ENCODE measurements at regions not wholly inside any gene's neighbourhood (a gene's known extent, or its start where the extent isn't known, plus 50 kb on each side); places are given as distances from the start of the nearest gene placed in this dataset.

DNA sequence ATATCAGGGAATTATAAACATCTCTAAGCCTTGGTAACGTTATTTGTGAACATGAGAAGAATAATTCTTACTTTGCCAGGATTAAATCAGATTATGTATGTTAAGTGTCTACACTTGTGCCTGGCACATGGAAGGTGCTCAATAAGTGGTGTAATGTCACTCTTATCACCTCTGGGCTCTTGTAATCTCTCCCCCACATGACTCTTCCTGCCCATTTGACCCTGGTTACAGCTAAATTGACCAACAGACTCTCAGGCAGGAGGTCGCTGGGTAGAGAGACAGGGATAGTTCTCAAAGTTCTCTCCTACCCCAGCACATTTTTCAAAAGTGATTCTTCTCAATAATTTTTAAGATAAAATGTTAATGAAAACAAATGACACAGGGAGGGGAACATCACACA is 137.8 kb upstream of the FRMD6 start:
- Mint-ChIP-seq H3K27ac (no peak overlapping the region), H3K4me1 (no peaks in the 10 kb centered on the region), H3K4me3 (no peak overlapping the region), H3K9me3 (no peaks in the 10 kb centered on the region), H3K27me3 (peaks cover 8% of the 10 kb centered on the region), H3K36me3 (ENCODE audit: low read depth) (no peaks in the 10 kb centered on the region)
- CTCF ChIA-PET, result no interaction called here
- POLR2A ChIA-PET, result no interaction called here
- TF ChIP-seq, protein P1, sequence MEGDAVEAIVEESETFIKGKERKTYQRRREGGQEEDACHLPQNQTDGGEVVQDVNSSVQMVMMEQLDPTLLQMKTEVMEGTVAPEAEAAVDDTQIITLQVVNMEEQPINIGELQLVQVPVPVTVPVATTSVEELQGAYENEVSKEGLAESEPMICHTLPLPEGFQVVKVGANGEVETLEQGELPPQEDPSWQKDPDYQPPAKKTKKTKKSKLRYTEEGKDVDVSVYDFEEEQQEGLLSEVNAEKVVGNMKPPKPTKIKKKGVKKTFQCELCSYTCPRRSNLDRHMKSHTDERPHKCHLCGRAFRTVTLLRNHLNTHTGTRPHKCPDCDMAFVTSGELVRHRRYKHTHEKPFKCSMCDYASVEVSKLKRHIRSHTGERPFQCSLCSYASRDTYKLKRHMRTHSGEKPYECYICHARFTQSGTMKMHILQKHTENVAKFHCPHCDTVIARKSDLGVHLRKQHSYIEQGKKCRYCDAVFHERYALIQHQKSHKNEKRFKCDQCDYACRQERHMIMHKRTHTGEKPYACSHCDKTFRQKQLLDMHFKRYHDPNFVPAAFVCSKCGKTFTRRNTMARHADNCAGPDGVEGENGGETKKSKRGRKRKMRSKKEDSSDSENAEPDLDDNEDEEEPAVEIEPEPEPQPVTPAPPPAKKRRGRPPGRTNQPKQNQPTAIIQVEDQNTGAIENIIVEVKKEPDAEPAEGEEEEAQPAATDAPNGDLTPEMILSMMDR (IDR thresholded peaks at IDR 0.05), result no peak
- no peak for DNase-seq
- intact Hi-C loops (cut with micrococcal nuclease), result no loop called here
- no peak for ATAC-seq (ENCODE audit: low read depth)

DNA sequence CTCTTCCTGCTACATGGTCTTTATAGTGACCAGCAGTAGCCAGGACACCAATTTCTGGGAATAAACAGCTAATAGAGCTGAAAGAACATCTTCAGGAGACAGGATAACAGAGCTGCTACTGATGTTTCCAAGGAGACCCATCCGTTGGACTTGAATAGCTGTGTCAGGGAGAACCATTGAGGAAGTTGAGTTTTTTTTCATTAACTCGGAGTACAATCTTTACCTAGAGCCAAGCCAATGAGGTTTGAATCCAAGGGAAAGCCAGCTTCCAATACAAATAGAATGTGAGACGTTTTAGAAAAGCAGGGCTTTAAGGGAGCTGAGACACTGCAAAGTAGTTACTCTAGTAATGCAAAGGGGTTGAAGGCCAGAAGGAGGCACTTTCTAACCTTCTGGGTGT is 136.1 kb upstream of the FRMD6 start:
- intact Hi-C loops (cut with micrococcal nuclease), result no loop called here
- no peak for DNase-seq
- no peak overlapping the region for H3K27ac Mint-ChIP-seq
- TF ChIP-seq, protein P1 (IDR thresholded peaks at IDR 0.05), result no peak
- no peaks in the 10 kb centered on the region for H3K4me1 Mint-ChIP-seq
- no peak for ATAC-seq (ENCODE audit: low read depth)
- ChIA-PET POLR2A (no interaction called here), CTCF (no interaction called here)
- no peaks in the 10 kb centered on the region for H3K9me3 Mint-ChIP-seq
- peaks cover 7% of the 10 kb centered on the region for H3K27me3 Mint-ChIP-seq
- H3K4me3 Mint-ChIP-seq, result no peak overlapping the region
- no peaks in the 10 kb centered on the region for H3K36me3 Mint-ChIP-seq (ENCODE audit: low read depth)

DNA sequence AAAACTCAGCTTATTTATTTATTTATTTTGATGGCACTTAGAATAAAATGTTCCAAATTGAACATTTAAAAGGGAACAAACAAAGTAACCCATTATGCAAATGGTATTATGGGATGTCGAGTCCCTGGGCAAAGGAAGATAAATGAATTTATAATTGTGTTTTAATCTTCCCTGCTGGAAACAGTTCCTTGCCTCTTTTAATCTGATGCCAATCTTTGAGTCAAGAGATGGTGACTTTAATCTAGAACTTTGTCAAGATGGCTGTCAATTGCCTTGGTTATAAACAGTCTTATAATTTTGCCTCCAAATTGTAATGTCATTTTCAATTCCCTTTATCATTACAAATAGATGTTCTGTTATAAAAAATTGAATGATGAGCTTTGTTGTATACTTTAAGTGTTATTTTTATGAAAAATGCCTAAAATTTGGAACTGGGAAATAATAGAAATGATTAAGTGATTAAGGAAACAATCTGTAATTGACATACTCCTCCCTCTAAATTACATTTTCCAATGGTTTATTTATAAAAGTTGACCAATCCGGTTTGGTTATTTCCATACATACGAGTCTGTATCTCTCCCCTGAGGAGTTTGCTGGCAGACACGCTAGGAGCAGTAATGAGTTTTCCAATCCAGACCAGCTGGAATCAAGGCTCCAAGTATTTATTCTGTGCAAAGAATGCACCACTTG is 134.9 kb upstream of the FRMD6 start:
- DNase-seq (no peak), ATAC-seq (ENCODE audit: low read depth) (no peak)
- Mint-ChIP-seq H3K4me3 (no peak overlapping the region), H3K27ac (no peak overlapping the region), H3K4me1 (no peaks in the 10 kb centered on the region), H3K27me3 (peaks cover 7% of the 10 kb centered on the region), H3K9me3 (no peaks in the 10 kb centered on the region), H3K36me3 (ENCODE audit: low read depth) (no peaks in the 10 kb centered on the region)
- POLR2A ChIA-PET, result no interaction called here
- intact Hi-C loops (cut with micrococcal nuclease), result no loop called here
- TF ChIP-seq, protein P1 (IDR thresholded peaks at IDR 0.05), result no peak
- CTCF ChIA-PET, result no interaction called here

DNA sequence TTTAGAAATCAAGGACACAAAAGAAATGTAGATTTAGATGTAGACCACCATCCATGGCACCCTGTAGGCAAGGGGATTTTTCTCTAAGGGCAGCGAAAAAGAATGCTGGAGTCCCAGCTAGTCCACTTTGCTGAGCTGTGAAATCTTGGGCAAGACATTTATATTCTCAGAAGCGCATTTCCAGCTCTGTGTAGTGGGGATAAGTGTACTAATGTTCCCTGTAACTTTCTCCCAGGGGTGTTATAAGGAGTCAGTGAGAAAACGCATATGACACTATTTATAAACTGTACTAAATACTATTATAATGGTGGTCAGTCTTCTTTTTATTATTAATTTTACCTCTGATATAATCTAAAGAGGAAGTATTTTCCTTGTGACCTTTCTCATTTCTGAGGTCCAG is 133.4 kb upstream of the FRMD6 start:
- no peak overlapping the region for H3K27ac Mint-ChIP-seq
- ChIA-PET CTCF (no interaction called here), POLR2A (no interaction called here)
- H3K9me3 Mint-ChIP-seq, result no peaks in the 10 kb centered on the region
- no peak for ATAC-seq (ENCODE audit: low read depth)
- intact Hi-C loops (cut with micrococcal nuclease), result no loop called here
- no peaks in the 10 kb centered on the region for H3K4me1 Mint-ChIP-seq
- peaks cover 7% of the 10 kb centered on the region for H3K27me3 Mint-ChIP-seq
- H3K36me3 Mint-ChIP-seq (ENCODE audit: low read depth), result no peaks in the 10 kb centered on the region
- DNase-seq, result no peak
- TF ChIP-seq, protein P1 (IDR thresholded peaks at IDR 0.05), result no peak
- no peak overlapping the region for H3K4me3 Mint-ChIP-seq

DNA sequence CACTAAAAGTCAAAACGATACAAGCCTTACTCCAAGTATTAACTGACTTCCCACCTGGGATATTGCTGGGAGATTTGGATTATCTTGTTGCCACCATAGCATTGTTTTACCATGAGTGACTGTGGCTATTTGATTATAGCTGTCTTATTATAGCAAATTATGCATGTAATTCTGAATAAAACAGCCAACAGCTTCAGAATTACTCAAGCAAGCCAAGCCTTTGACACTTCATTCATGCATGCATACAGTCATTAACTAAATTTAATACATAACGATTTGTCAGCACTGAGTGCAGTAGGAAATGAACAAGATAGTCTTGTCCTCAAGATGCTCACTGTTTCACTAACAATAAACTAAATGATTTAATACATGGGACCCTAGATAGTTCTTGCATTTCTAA is 133.0 kb upstream of the FRMD6 start:
- Mint-ChIP-seq H3K4me1 (no peaks in the 10 kb centered on the region), H3K27ac (no peak overlapping the region), H3K9me3 (no peaks in the 10 kb centered on the region), H3K4me3 (no peak overlapping the region), H3K36me3 (ENCODE audit: low read depth) (no peaks in the 10 kb centered on the region), H3K27me3 (peaks cover 7% of the 10 kb centered on the region)
- ChIA-PET POLR2A (no interaction called here), CTCF (no interaction called here)
- ATAC-seq (ENCODE audit: low read depth) (no peak), DNase-seq (no peak)
- intact Hi-C loops (cut with micrococcal nuclease), result no loop called here
- TF ChIP-seq, protein P1 (IDR thresholded peaks at IDR 0.05), result no peak
